ENCODE measurements at regions not wholly inside any gene's neighbourhood (a gene's known extent, or its start where the extent isn't known, plus 50 kb on each side); places are given as distances from the start of the nearest gene placed in this dataset.

GRCh38 chr4:19187691-19188090, 1064.0 kb upstream of the SLIT2 start (continued):
- TF ChIP-seq BCLAF1 (IDR thresholded peaks at IDR 0.05) (no peak), SIX5 (IDR thresholded peaks at IDR 0.05; ENCODE audit: low read depth, low read length, severe bottlenecking) (no peak)

GRCh38 chr4:19187096-19187495, 1064.6 kb upstream of the SLIT2 start:
- CTCF ChIA-PET, result no interaction called here
- no peak for FAIRE-seq
- intact Hi-C loops (cut with micrococcal nuclease; ENCODE audit: unreplicated experiment), result no loop called here
- TF ChIP-seq ZZZ3 (IDR thresholded peaks at IDR 0.05; ENCODE audit: control insufficient read depth, insufficient read length, low read depth) (no peak), NFYA (IDR thresholded peaks at IDR 0.05; ENCODE audit: borderline replicate concordance, low read depth, low read length) (no peak), POLR2A (IDR thresholded peaks at IDR 0.05; ENCODE audit: low read depth, low read length) (no peak), HDAC2 (IDR thresholded peaks at IDR 0.05) (no peak), SMAD5 (IDR thresholded peaks at IDR 0.05; ENCODE audit: low read depth) (no peak), BCLAF1 (IDR thresholded peaks at IDR 0.05) (no peak), RAD21 (IDR thresholded peaks at IDR 0.05; ENCODE audit: insufficient read depth, low read depth, low read length) (no peak), NR2C2 (IDR thresholded peaks at IDR 0.05; ENCODE audit: borderline replicate concordance, control insufficient read depth, insufficient read length, low read depth) (no peak), KAT2A (conservative IDR thresholded peaks at IDR 0.05; ENCODE audit: control insufficient read depth, low read depth, low read length) (no peak), STAT3 (IDR thresholded peaks at IDR 0.05; ENCODE audit: low read depth, low read length) (no peak), BCL11A (IDR thresholded peaks at IDR 0.05; ENCODE audit: low read depth, low read length) (no peak), E2F8 (IDR thresholded peaks at IDR 0.05; ENCODE audit: low read depth, partially characterized antibody) (no peak)

More at GRCh38 chr4:19187096-19187495, 1064.6 kb upstream of the SLIT2 start:
- Histone ChIP-seq H3K4me1 (ENCODE audit: control insufficient read depth, insufficient read depth, low read length) (no peaks in the 10 kb centered on the region), H3K9ac (ENCODE audit: control insufficient read depth, insufficient read depth, low read length) (no peak overlapping the region), H3K4me3 (no peak overlapping the region), H3K36me3 (ENCODE audit: control insufficient read depth in 2 of 2, insufficient read depth in 2 of 2, low read length in 1 of 2) (no peaks in the 10 kb centered on the region), H3K9me3 (replicated peaks; ENCODE audit: control insufficient read depth, insufficient read depth, low read length) (no peaks in the 10 kb centered on the region), H2AFZ (ENCODE audit: control insufficient read depth, low read depth, low read length) (no peak overlapping the region), H3K79me2 (ENCODE audit: control insufficient read depth, insufficient read depth, low read length) (no peaks in the 10 kb centered on the region), H3K4me2 (ENCODE audit: control insufficient read depth, insufficient read depth) (no peak overlapping the region), H3K27me3 (replicated peaks in 1 of 2; ENCODE audit: control insufficient read depth in 2 of 2, insufficient read depth in 2 of 2, low read length in 1 of 2) (no peaks in the 10 kb centered on the region), H3K27ac (ENCODE audit: control insufficient read depth, insufficient read depth) (no peak overlapping the region), H4K20me1 (ENCODE audit: control insufficient read depth, insufficient read depth) (no peaks in the 10 kb centered on the region)
- ATAC-seq (no peak), DNase-seq (ENCODE audit: low read depth, low spot score) (no peak)
- in situ Hi-C loops (cut with MboI), result no loop called here
- ChIA-PET POLR2A (no interaction called here), RAD21 (ENCODE audit: unreplicated experiment) (no interaction called here), SMC1A (ENCODE audit: uncharacterized antibody, unreplicated experiment) (no interaction called here)
- 45% methylated on average over 2 of the region's 2 CpGs for WGBS (ENCODE audit: insufficient coverage, insufficient replicate concordance, low lambda C conversion rate, missing lambda C conversion rate)
- no TSS peak for BruUV-seq (replicated peaks)

All from GM12878 (cell line).